Vagina (tissue), 2 donors: ENCODE measurements at regions not wholly inside any gene's neighbourhood (a gene's known extent, or its start where the extent isn't known, plus 50 kb on each side); places are given as distances from the start of the nearest gene placed in this dataset.
A peak's percentile ranks its signal among the peaks of the same experiment; 100 is the strongest.

Experiments used
- DNase-seq, 2 donors: peaks; one replicate each; pipeline ENCODE4 v3.0.0-alpha.2; 2017; ENCODE audit errors: extremely low spot score in 2 of 2
- H3K27ac ChIP-seq: fragments of 200-600 bp; sonication (generic); one replicate; pipeline ENCODE4 v1.5.1; 2019
- H3K27me3 ChIP-seq: fragments of 200-600 bp; sonication (generic); one replicate; pipeline ENCODE4 v1.5.1; 2019
- H3K36me3 ChIP-seq, 2 donors: fragments of 200-600 bp; sonication (generic); one replicate each; pipeline ENCODE4 v1.5.1; 2017 to 2019
- H3K4me1 ChIP-seq: fragments of 200-600 bp; sonication (generic); one replicate; pipeline ENCODE4 v1.5.1; 2019
- H3K4me3 ChIP-seq, 2 donors: fragments of 200-600 bp; sonication (generic); 1 replicate in 1 of 2; 2 replicates in 1 of 2; pipeline ENCODE4 v1.5.1; 2016 to 2019
- H3K9me3 ChIP-seq: fragments of 200-600 bp; sonication (generic); one replicate; pipeline ENCODE4 v1.5.1; 2019
- CTCF ChIP-seq, 3 experiments: fragments of 450-650 bp in 2 of 3; fragments of 200-600 bp in 1 of 3; sonication (generic) in 1 of 3; IDR thresholded peaks; one replicate each; pipeline ENCODE4 v1.5.1; 2017 to 2019; ENCODE audit warnings: antibody characterized with exemption in 3 of 3, mild to moderate bottlenecking in 2 of 3, moderate library complexity in 2 of 3
- POLR2A ChIP-seq, 2 donors: fragments of 450-650 bp; IDR thresholded peaks; one replicate each; pipeline ENCODE4 v1.6.1; 2017; ENCODE audit warnings: antibody characterized with exemption in 2 of 2, mild to moderate bottlenecking in 2 of 2, moderate library complexity in 2 of 2
- POLR2AphosphoS5 ChIP-seq, 2 donors: sonication (generic); formaldehyde crosslinking; IDR thresholded peaks; one replicate each; pipeline ENCODE4 v1.9.0; 2017; ENCODE audit warnings: antibody characterized with exemption in 2 of 2, mild to moderate bottlenecking in 2 of 2, low read depth in 1 of 2; ENCODE audit not compliant: insufficient read depth in 1 of 2
- intact Hi-C: fragments of 100-400 bp; cut with DNase I; formaldehyde crosslinking; loops from one replicate; pipeline ENCODE4 v1.15.1; 2023

GRCh38 chr5:5683174-5683573, 260.7 kb downstream of the ICE1 start:
- intact Hi-C loops: no loop called here
- no peak for DNase-seq

GRCh38 chr5:5678909-5679308, 256.4 kb downstream of the ICE1 start:
- intact Hi-C loops: no loop called here
- H3K27ac ChIP-seq: no peak overlapping the region
- TF ChIP-seq POLR2A (IDR thresholded peaks at IDR 0.05) (no peak), CTCF (IDR thresholded peaks at IDR 0.05) (no peak), POLR2AphosphoS5 (IDR thresholded peaks at IDR 0.05; ENCODE audit: insufficient read depth in 1 of 2, low read depth in 1 of 2) (no peak)
- H3K9me3 ChIP-seq: no peaks in the 10 kb centered on the region
- peaks cover 19% of the 10 kb centered on the region for H3K4me1 ChIP-seq
- no peaks in the 10 kb centered on the region for H3K36me3 ChIP-seq
- H3K4me3 ChIP-seq: no peak overlapping the region
- DNase-seq: no peak
- no peaks in the 10 kb centered on the region for H3K27me3 ChIP-seq

More at GRCh38 chr5:5683174-5683573, 260.7 kb downstream of the ICE1 start:
- TF ChIP-seq POLR2AphosphoS5 (IDR thresholded peaks at IDR 0.05; ENCODE audit: insufficient read depth in 1 of 2, low read depth in 1 of 2) (no peak), POLR2A (IDR thresholded peaks at IDR 0.05) (no peak), CTCF (IDR thresholded peaks at IDR 0.05) (no peak)
- no peak overlapping the region for H3K4me3 ChIP-seq
- no peaks in the 10 kb centered on the region for H3K36me3 ChIP-seq
- H3K27me3 ChIP-seq: no peaks in the 10 kb centered on the region
- no peaks in the 10 kb centered on the region for H3K9me3 ChIP-seq
- no peaks in the 10 kb centered on the region for H3K4me1 ChIP-seq
- H3K27ac ChIP-seq: no peak overlapping the region

DNA sequence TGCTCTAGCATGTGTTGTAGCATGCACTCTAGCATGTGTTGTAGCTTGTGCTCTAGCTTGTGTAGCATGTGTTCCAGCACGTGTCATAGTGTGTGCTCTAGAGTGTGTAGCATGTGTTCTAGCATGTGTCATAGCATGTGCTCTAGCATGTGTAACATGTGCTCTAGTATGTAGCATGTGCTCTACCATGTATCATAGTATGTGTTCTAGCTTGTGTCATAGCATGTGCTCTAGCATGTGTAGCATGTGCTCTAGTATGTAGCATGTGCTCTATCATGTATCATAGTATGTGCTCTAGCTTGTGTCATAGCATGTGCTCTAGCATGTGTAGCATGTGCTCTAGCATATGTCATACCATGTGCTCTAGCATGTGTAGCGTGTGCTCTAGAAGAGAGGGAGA, 255.3 kb downstream of the ICE1 start:
- no peaks in the 10 kb centered on the region for H3K27me3 ChIP-seq
- no peaks in the 10 kb centered on the region for H3K9me3 ChIP-seq
- H3K4me3 ChIP-seq: no peak overlapping the region
- H3K4me1 ChIP-seq: peaks cover 19% of the 10 kb centered on the region
- TF ChIP-seq CTCF (IDR thresholded peaks at IDR 0.05): no peak
- no peak for TF ChIP-seq POLR2AphosphoS5 (IDR thresholded peaks at IDR 0.05; ENCODE audit: insufficient read depth in 1 of 2, low read depth in 1 of 2)
- no peak for TF ChIP-seq POLR2A (IDR thresholded peaks at IDR 0.05)
- no peak overlapping the region for H3K27ac ChIP-seq
- intact Hi-C loops: no loop called here
- H3K36me3 ChIP-seq: no peaks in the 10 kb centered on the region
- no peak for DNase-seq

DNA sequence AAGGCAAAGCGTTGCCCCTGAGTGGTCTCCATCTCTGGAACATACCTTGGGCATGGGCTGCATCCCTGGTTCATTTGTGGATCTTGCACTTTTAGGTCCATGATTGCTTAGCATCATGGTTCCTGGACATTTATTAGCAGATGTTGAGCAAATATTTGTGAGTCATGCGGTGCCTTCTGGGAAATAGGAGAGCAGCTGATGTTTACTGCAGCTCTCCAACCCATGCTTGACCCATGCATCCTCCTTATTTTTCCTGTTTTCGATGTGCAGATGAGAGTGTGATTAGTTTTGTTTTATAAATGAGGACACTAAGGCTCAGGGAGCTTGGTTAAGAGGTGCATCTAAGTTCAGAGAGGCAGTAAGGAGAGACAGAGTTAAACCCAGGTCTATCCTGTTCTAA, 253.7 kb downstream of the ICE1 start:
- peak overlapping the region; percentile 16 for H3K27ac ChIP-seq
- H3K4me3 ChIP-seq: no peak overlapping the region
- intact Hi-C loops: no loop called here
- TF ChIP-seq POLR2AphosphoS5 (IDR thresholded peaks at IDR 0.05; ENCODE audit: insufficient read depth in 1 of 2, low read depth in 1 of 2): no peak
- TF ChIP-seq CTCF (IDR thresholded peaks at IDR 0.05): no peak
- TF ChIP-seq POLR2A (IDR thresholded peaks at IDR 0.05): no peak
- H3K36me3 ChIP-seq: no peaks in the 10 kb centered on the region
- H3K27me3 ChIP-seq: no peaks in the 10 kb centered on the region
- no peaks in the 10 kb centered on the region for H3K9me3 ChIP-seq
- peaks cover 19% of the 10 kb centered on the region for H3K4me1 ChIP-seq
- DNase-seq: no peak

DNA sequence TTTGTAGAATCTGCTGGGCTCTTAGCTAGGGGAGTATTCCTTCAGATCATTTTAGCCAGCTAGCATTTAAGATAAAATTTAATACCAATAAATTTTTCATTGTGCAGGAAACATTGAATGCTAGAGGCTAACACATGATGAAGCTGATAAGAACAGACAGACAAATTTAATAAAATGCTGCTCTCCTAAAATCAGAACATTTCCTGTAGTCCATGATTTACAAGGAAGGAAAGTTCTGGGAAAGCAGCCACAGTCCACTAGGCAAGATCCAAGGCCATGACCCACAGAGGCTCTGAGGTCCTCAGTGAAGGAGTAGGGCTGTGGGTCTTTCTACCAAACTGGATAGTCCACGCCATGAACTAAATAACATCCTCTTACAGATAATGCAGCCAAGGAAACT, 253.0 kb downstream of the ICE1 start:
- no peak for DNase-seq
- TF ChIP-seq CTCF (IDR thresholded peaks at IDR 0.05) (no peak), POLR2AphosphoS5 (IDR thresholded peaks at IDR 0.05; ENCODE audit: insufficient read depth in 1 of 2, low read depth in 1 of 2) (no peak), POLR2A (IDR thresholded peaks at IDR 0.05) (no peak)
- peak overlapping the region; percentile 41 for H3K27ac ChIP-seq

More for the DNA sequence above, 253.0 kb downstream of the ICE1 start:
- H3K36me3 ChIP-seq: no peaks in the 10 kb centered on the region
- H3K9me3 ChIP-seq: no peaks in the 10 kb centered on the region
- H3K27me3 ChIP-seq: no peaks in the 10 kb centered on the region
- H3K4me3 ChIP-seq: no peak overlapping the region
- intact Hi-C loops: no loop called here
- peaks cover 19% of the 10 kb centered on the region for H3K4me1 ChIP-seq
